PC-9 (cell line): ENCODE measurements at regions not wholly inside any gene's neighbourhood (a gene's known extent, or its start where the extent isn't known, plus 50 kb on each side); places are given as distances from the start of the nearest gene placed in this dataset.

Experiments
- EZH2 ChIP-seq: fragments of 200-600 bp; sonication (generic); IDR thresholded peaks from 2 replicates; pipeline ENCODE4 v1.8.0; 2017; ENCODE audit warnings: antibody characterized with exemption, low read depth
- TF ChIP-seq, protein P1 (sequence below): fragments of 200-600 bp; sonication (generic); conservative IDR thresholded peaks from 2 replicates; pipeline ENCODE4 v1.6.1; 2017; ENCODE audit warnings: mixed run types, antibody characterized with exemption, mild to moderate bottlenecking, moderate library complexity

DNA sequence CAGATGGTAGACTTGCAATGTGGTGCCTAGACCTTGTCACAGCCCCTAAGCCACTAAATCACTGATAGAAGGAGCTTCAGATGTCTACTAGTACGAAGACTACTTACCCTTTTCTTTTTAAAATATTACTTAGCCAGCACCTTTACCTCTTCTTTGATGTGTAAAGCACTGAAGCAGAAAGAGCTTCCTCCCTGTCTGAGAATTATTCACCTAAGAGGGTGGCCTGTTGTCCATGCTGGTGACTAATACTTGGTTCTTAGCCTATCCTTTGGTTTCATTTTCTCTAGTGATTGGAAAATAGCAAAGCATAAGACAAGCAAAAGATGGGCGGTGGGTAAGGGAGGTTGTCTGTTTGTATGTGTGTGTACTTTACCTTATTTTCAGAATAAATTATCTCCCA, 794.6 kb downstream of the TFAP2A start:
- TF ChIP-seq, protein P1, sequence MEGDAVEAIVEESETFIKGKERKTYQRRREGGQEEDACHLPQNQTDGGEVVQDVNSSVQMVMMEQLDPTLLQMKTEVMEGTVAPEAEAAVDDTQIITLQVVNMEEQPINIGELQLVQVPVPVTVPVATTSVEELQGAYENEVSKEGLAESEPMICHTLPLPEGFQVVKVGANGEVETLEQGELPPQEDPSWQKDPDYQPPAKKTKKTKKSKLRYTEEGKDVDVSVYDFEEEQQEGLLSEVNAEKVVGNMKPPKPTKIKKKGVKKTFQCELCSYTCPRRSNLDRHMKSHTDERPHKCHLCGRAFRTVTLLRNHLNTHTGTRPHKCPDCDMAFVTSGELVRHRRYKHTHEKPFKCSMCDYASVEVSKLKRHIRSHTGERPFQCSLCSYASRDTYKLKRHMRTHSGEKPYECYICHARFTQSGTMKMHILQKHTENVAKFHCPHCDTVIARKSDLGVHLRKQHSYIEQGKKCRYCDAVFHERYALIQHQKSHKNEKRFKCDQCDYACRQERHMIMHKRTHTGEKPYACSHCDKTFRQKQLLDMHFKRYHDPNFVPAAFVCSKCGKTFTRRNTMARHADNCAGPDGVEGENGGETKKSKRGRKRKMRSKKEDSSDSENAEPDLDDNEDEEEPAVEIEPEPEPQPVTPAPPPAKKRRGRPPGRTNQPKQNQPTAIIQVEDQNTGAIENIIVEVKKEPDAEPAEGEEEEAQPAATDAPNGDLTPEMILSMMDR: no peak
- no peak for TF ChIP-seq EZH2
